Vagina (tissue), 2 donors: ENCODE measurements at regions not wholly inside any gene's neighbourhood (a gene's known extent, or its start where the extent isn't known, plus 50 kb on each side); places are given as distances from the start of the nearest gene placed in this dataset.

Experiments
- DNase-seq, 2 donors: peaks; one replicate each; pipeline ENCODE4 v3.0.0-alpha.2; 2017; ENCODE audit errors: extremely low spot score in 2 of 2
- H3K27ac ChIP-seq: fragments of 200-600 bp; sonication (generic); one replicate; pipeline ENCODE4 v1.5.1; 2019
- H3K27me3 ChIP-seq: fragments of 200-600 bp; sonication (generic); one replicate; pipeline ENCODE4 v1.5.1; 2019
- H3K36me3 ChIP-seq, 2 donors: fragments of 200-600 bp; sonication (generic); one replicate each; pipeline ENCODE4 v1.5.1; 2017 to 2019
- H3K4me1 ChIP-seq: fragments of 200-600 bp; sonication (generic); one replicate; pipeline ENCODE4 v1.5.1; 2019
- H3K4me3 ChIP-seq, 2 donors: fragments of 200-600 bp; sonication (generic); 1 replicate in 1 of 2; 2 replicates in 1 of 2; pipeline ENCODE4 v1.5.1; 2016 to 2019
- H3K9me3 ChIP-seq: fragments of 200-600 bp; sonication (generic); one replicate; pipeline ENCODE4 v1.5.1; 2019
- CTCF ChIP-seq, 3 experiments: fragments of 450-650 bp in 2 of 3; fragments of 200-600 bp in 1 of 3; sonication (generic) in 1 of 3; IDR thresholded peaks; one replicate each; pipeline ENCODE4 v1.5.1; 2017 to 2019; ENCODE audit warnings: antibody characterized with exemption in 3 of 3, mild to moderate bottlenecking in 2 of 3, moderate library complexity in 2 of 3
- POLR2A ChIP-seq, 2 donors: fragments of 450-650 bp; IDR thresholded peaks; one replicate each; pipeline ENCODE4 v1.6.1; 2017; ENCODE audit warnings: antibody characterized with exemption in 2 of 2, mild to moderate bottlenecking in 2 of 2, moderate library complexity in 2 of 2
- POLR2AphosphoS5 ChIP-seq, 2 donors: sonication (generic); formaldehyde crosslinking; IDR thresholded peaks; one replicate each; pipeline ENCODE4 v1.9.0; 2017; ENCODE audit warnings: antibody characterized with exemption in 2 of 2, mild to moderate bottlenecking in 2 of 2, low read depth in 1 of 2; ENCODE audit not compliant: insufficient read depth in 1 of 2
- intact Hi-C: fragments of 100-400 bp; cut with DNase I; formaldehyde crosslinking; loops from one replicate; pipeline ENCODE4 v1.15.1; 2023

- no peak for DNase-seq
- Histone ChIP-seq H3K36me3 (no peaks in the 10 kb centered on the region), H3K4me1 (no peaks in the 10 kb centered on the region), H3K4me3 (no peak overlapping the region), H3K27ac (no peak overlapping the region), H3K9me3 (no peaks in the 10 kb centered on the region), H3K27me3 (no peaks in the 10 kb centered on the region)
- TF ChIP-seq CTCF (IDR thresholded peaks at IDR 0.05) (no peak), POLR2A (IDR thresholded peaks at IDR 0.05) (no peak), POLR2AphosphoS5 (IDR thresholded peaks at IDR 0.05; ENCODE audit: insufficient read depth in 1 of 2, low read depth in 1 of 2) (no peak)
- intact Hi-C loops: no loop called here
Measured at GRCh38 chr9:79176014-79176697, 395.6 kb upstream of the TLE4 start.

GRCh38 chr9:79184831-79185230 is 386.9 kb upstream of the TLE4 start:
- H3K9me3 ChIP-seq: no peaks in the 10 kb centered on the region
- DNase-seq: no peak
- H3K4me1 ChIP-seq: no peaks in the 10 kb centered on the region
- intact Hi-C loops: no loop called here
- no peaks in the 10 kb centered on the region for H3K27me3 ChIP-seq
- TF ChIP-seq POLR2A (IDR thresholded peaks at IDR 0.05) (no peak), CTCF (IDR thresholded peaks at IDR 0.05) (no peak), POLR2AphosphoS5 (IDR thresholded peaks at IDR 0.05; ENCODE audit: insufficient read depth in 1 of 2, low read depth in 1 of 2) (no peak)
- H3K4me3 ChIP-seq: no peak overlapping the region
- no peaks in the 10 kb centered on the region for H3K36me3 ChIP-seq
- no peak overlapping the region for H3K27ac ChIP-seq

DNA sequence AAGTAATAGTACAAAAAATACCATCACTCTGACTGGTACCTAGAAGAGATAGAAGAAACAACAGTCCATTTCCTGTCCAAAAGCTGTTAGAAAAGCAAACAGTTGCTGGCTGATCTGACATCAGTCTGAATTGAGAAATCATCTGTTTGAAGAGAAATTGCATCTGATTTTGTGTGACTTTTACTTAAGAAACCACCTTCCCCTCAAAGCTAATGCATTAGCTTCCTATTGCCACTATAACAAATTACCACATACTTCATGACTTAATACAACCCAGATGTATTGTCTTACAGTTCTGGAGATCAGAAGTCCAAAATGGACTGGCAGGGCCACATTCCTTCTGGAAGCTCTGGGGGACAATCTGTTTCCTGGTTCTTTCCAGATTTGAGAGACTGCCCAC is 385.9 kb upstream of the TLE4 start:
- H3K27ac ChIP-seq: no peak overlapping the region
- no peak overlapping the region for H3K4me3 ChIP-seq
- no peaks in the 10 kb centered on the region for H3K27me3 ChIP-seq
- intact Hi-C loops: no loop called here
- TF ChIP-seq CTCF (IDR thresholded peaks at IDR 0.05) (no peak), POLR2A (IDR thresholded peaks at IDR 0.05) (no peak), POLR2AphosphoS5 (IDR thresholded peaks at IDR 0.05; ENCODE audit: insufficient read depth in 1 of 2, low read depth in 1 of 2) (no peak)
- DNase-seq: no peak
- H3K36me3 ChIP-seq: no peaks in the 10 kb centered on the region
- H3K9me3 ChIP-seq: no peaks in the 10 kb centered on the region
- H3K4me1 ChIP-seq: no peaks in the 10 kb centered on the region

DNA sequence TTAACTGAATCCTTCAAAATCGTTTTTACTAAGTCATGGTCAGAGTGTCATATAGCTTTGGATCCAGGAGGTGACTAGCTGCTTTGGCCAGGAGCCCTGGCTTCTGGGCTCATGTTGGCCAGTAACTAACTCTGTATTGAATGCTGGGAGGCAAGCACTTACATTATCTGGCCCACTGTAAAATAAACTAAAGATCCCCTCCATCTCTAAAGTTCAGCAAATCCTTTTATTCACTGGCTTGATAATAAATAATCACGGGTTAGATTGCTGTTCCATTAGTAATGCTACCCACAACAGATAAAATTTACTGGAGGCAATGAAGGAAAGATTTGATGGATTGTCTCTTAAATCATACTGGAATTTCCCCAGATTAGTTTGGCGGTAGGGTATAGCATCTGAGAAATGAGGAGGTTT is 382.2 kb upstream of the TLE4 start:
- H3K27ac ChIP-seq: no peak overlapping the region
- TF ChIP-seq CTCF (IDR thresholded peaks at IDR 0.05) (no peak), POLR2A (IDR thresholded peaks at IDR 0.05) (no peak), POLR2AphosphoS5 (IDR thresholded peaks at IDR 0.05; ENCODE audit: insufficient read depth in 1 of 2, low read depth in 1 of 2) (no peak)
- H3K36me3 ChIP-seq: no peaks in the 10 kb centered on the region
- H3K9me3 ChIP-seq: no peaks in the 10 kb centered on the region
- DNase-seq: no peak
- no peaks in the 10 kb centered on the region for H3K4me1 ChIP-seq
- no peaks in the 10 kb centered on the region for H3K27me3 ChIP-seq
- intact Hi-C loops: no loop called here
- H3K4me3 ChIP-seq: no peak overlapping the region

DNA sequence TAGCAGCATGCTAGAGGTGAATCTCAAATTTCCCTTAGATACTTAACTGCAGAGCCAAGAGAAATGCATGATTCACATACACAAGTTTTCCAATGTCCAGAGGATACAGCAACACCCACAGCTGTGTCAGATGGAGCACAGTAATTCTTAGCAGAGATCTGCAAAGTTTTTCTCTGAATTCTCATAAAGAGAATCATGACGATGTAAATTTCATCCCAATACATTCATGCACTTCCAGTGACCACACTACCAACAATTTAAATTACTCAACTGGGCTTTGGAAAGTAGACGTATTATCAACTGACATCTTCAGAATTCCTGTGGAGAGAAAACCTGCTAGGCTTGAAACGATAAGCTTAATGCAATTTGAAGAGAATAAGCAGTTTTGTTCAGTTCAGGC is 378.8 kb upstream of the TLE4 start:
- H3K4me1 ChIP-seq: no peaks in the 10 kb centered on the region
- no peak overlapping the region for H3K4me3 ChIP-seq
- H3K9me3 ChIP-seq: no peaks in the 10 kb centered on the region
- H3K36me3 ChIP-seq: no peaks in the 10 kb centered on the region
- H3K27ac ChIP-seq: no peak overlapping the region
- intact Hi-C loops: no loop called here
- TF ChIP-seq POLR2A (IDR thresholded peaks at IDR 0.05) (no peak), CTCF (IDR thresholded peaks at IDR 0.05) (no peak), POLR2AphosphoS5 (IDR thresholded peaks at IDR 0.05; ENCODE audit: insufficient read depth in 1 of 2, low read depth in 1 of 2) (no peak)
- no peak for DNase-seq
- no peaks in the 10 kb centered on the region for H3K27me3 ChIP-seq
